ENCODE measurements at regions not wholly inside any gene's neighbourhood (a gene's known extent, or its start where the extent isn't known, plus 50 kb on each side); places are given as distances from the start of the nearest gene placed in this dataset.
A peak's percentile ranks its signal among the peaks of the same experiment; 100 is the strongest.

DNA sequence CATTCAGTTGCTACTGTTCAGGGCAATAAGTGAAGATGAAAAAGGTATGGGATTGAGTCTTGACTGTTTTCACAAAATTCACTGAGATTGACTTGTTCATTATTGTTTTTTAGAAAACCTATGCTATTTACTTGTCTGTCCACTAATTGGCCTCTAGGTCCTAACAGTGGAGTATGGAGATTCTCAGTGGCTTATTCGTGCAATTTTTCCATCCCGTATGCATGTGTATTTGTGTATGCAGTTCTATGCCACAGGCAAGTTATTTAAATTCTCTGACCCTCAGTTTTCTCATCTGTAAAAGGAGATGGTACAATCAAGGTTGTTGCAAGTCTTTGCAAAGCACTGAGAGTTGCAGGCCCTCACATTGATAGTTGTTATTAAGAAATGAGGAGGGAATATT, 151.0 kb downstream of the BBOX1 start:
- DNase-seq (ENCODE audit: low spot score) = no peak

- DNase-seq (ENCODE audit: low spot score) = no peak
Measured at GRCh38 chr11:27188696-27189095, 148.1 kb downstream of the BBOX1 start.

- no peak for DNase-seq (ENCODE audit: low spot score)
Measured at GRCh38 chr11:27187848-27188621, 147.4 kb downstream of the BBOX1 start.

GRCh38 chr11:27187075-27187847, 146.6 kb downstream of the BBOX1 start:
- no peak for DNase-seq (ENCODE audit: low spot score)

GRCh38 chr11:27186580-27186979, 146.0 kb downstream of the BBOX1 start:
- DNase-seq (ENCODE audit: low spot score) = no peak

DNA sequence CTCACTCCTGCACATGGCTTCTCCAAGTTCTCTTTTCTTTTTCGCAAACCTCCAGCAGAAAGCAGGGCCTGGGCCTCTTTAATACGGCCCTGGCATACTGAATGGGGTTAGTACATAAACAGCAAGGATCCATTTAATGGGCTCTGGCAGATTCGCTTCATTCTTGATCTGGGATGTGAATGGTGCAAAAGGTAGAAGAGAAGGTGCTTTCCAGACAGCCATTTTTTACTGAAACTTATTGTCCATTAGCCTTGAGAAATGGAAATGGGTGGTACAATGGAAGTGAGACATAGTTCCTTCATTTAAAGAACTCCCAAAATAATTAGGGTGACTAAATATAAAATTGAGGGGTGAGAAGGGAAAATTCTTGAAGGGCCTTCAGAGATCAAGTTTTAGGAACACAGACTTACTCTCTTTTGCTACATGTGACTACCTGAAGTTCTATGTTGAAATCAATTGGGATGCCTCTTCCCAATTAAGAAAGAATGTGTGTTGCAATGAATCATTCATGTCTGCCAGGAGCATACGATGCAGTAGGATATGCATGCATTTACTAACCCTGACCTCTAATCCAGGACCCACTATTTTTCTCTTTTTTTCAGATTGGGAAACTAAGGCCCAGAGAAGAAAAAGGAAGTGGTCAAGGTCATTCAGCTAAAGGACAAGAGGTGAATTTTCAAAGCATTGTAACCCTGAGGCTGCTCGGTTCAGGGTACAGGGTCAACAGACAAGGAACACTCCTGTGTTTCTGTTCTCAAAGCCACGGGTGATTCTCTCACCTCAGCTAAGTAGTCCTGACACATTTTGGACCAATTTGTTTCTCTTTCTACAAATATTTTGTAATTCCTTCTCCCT, 144.1 kb downstream of the BBOX1 start:
- DNase-seq (ENCODE audit: low spot score) = no peak

DNA sequence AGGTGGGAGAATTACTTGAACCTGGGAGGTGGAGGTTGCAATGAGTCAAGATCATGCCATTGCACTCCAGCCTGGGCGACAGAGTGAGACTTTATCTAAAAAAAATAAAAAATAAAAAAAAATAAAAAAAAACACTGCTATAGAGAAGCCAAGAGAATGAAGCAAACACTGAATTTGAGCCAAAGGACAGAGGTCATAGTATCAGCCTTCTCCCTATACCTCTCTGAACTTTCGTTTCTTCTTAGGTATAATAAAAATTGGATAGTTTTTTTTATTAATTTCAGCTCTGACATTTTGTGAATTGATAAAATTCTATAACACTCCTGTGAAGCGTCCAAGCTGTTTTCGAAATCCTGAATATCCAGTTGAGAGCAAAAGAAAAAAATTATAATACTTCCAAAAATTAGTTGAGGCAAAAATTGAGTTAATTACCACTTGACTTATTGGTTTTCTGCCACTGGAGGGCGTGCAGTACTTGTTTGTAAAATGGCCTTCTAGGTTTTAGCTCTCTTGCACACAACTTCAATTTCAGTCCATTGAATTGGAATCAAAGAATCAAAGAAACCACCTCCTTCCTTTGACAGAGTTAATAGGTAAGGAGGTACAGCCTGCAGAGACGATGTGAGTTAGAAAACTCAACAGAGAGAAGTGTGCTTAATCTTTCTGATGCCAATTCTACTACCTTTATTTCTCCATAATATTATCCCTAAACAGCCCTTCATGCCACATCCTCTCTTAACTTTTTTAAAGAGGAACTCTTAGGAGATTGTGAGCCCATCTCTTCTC, 143.2 kb downstream of the BBOX1 start:
- peak; percentile 58 for DNase-seq (ENCODE audit: low spot score)

GRCh38 chr11:27179334-27179733, 138.7 kb downstream of the BBOX1 start:
- no peak for DNase-seq (ENCODE audit: low spot score)

DNA sequence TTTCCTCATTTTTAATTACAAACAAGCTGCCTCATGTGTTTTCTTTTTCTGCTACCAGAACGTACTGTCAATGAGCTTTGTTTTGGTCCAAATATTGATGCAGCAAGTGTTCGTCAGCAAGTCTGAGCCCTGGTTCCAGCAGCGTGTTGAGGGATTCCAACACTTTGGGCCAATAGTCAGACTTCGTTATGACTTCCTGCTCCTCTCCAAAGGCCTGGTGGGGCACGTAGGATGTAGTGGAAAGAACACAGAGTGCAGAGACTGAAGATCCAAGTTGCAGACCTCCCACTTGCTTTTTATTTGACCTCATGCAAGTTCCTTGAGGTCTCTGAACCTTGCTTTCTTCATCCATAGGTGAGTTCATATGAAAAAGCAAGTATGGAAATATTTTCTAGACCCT, 138.2 kb downstream of the BBOX1 start:
- no peak for DNase-seq (ENCODE audit: low spot score)

Measured in globus pallidus (tissue), 1 donor.